ENCODE measurements at regions not wholly inside any gene's neighbourhood (a gene's known extent, or its start where the extent isn't known, plus 50 kb on each side); places are given as distances from the start of the nearest gene placed in this dataset.

GRCh38 chr6:56860475-56860874 lies 94.4 kb upstream of the BEND6 start:
- FAIRE-seq: peak; percentile 45
- no peaks in the 10 kb centered on the region for H4K20me1 ChIP-seq (ENCODE audit: insufficient read depth, low read length)
- H3K4me3 Mint-ChIP-seq (ENCODE audit: unreplicated experiment): no peak overlapping the region

GRCh38 chr6:56856036-56856580 lies 98.8 kb upstream of the BEND6 start:
- no peaks in the 10 kb centered on the region for H3K9me3 Mint-ChIP-seq (ENCODE audit: unreplicated experiment)
- no peak for TF ChIP-seq CTCF (IDR thresholded peaks at IDR 0.05; ENCODE audit: insufficient read depth, low read depth, low read length)
- TF ChIP-seq EZH2 (IDR thresholded peaks at IDR 0.05; ENCODE audit: insufficient read depth, low read length): no peak

More at GRCh38 chr6:56860475-56860874, 94.4 kb upstream of the BEND6 start:
- no peaks in the 10 kb centered on the region for H3K36me3 ChIP-seq (ENCODE audit: insufficient read depth, low read length)
- no peak overlapping the region for H3K4me3 ChIP-seq (ENCODE audit: insufficient read depth, low read depth, low read length)
- no peak overlapping the region for H3K9ac ChIP-seq (ENCODE audit: low read length)
- no peaks in the 10 kb centered on the region for H3K79me2 ChIP-seq (ENCODE audit: insufficient read depth, low read length)
- H3K27me3 ChIP-seq (ENCODE audit: insufficient read depth, low read length): no peaks in the 10 kb centered on the region
- DNase-seq (ENCODE audit: low read depth): peak; percentile 53
- Mint-ChIP-seq H3K4me1 (ENCODE audit: low read depth, unreplicated experiment) (peaks cover 50% of the 10 kb centered on the region), H3K27ac (ENCODE audit: unreplicated experiment) (peak overlapping the region; percentile 28), H3K27me3 (ENCODE audit: low read depth, unreplicated experiment) (no peaks in the 10 kb centered on the region), H3K36me3 (ENCODE audit: low read depth, unreplicated experiment) (no peaks in the 10 kb centered on the region), H3K9me3 (ENCODE audit: unreplicated experiment) (no peaks in the 10 kb centered on the region)
- H3K4me2 ChIP-seq (ENCODE audit: low read length): peak overlapping the region; percentile 31
- H3K27ac ChIP-seq (ENCODE audit: low read depth, low read length): no peak overlapping the region
- TF ChIP-seq EZH2 (IDR thresholded peaks at IDR 0.05; ENCODE audit: insufficient read depth, low read length) (no peak), CTCF (IDR thresholded peaks at IDR 0.05; ENCODE audit: insufficient read depth, low read depth, low read length) (no peak)
- peaks cover 24% of the 10 kb centered on the region for H3K4me1 ChIP-seq (ENCODE audit: insufficient read depth, low read length)
- H3K9me3 ChIP-seq (ENCODE audit: insufficient read depth, low read depth, low read length): no peaks in the 10 kb centered on the region
- no peak overlapping the region for H2AFZ ChIP-seq (ENCODE audit: low read depth, low read length)

GRCh38 chr6:56854086-56854485 lies 100.8 kb upstream of the BEND6 start:
- no peak overlapping the region for H3K4me3 Mint-ChIP-seq (ENCODE audit: unreplicated experiment)
- Histone ChIP-seq H3K9ac (ENCODE audit: low read length) (no peak overlapping the region), H3K79me2 (ENCODE audit: insufficient read depth, low read length) (peaks cover 23% of the 10 kb centered on the region), H4K20me1 (ENCODE audit: insufficient read depth, low read length) (peaks cover 6% of the 10 kb centered on the region), H3K36me3 (ENCODE audit: insufficient read depth, low read length) (no peaks in the 10 kb centered on the region), H3K9me3 (ENCODE audit: insufficient read depth, low read depth, low read length) (no peaks in the 10 kb centered on the region), H3K27me3 (ENCODE audit: insufficient read depth, low read length) (no peaks in the 10 kb centered on the region), H2AFZ (ENCODE audit: low read depth, low read length) (no peak overlapping the region), H3K4me3 (ENCODE audit: insufficient read depth, low read depth, low read length) (no peak overlapping the region), H3K27ac (ENCODE audit: low read depth, low read length) (no peak overlapping the region), H3K4me1 (ENCODE audit: insufficient read depth, low read length) (peaks cover 32% of the 10 kb centered on the region), H3K4me2 (ENCODE audit: low read length) (no peak overlapping the region)
- FAIRE-seq (no peak), DNase-seq (ENCODE audit: low read depth) (no peak)
- TF ChIP-seq EZH2 (IDR thresholded peaks at IDR 0.05; ENCODE audit: insufficient read depth, low read length) (no peak), CTCF (IDR thresholded peaks at IDR 0.05; ENCODE audit: insufficient read depth, low read depth, low read length) (no peak)
- H3K27ac Mint-ChIP-seq (ENCODE audit: unreplicated experiment): no peak overlapping the region
- no peaks in the 10 kb centered on the region for H3K36me3 Mint-ChIP-seq (ENCODE audit: low read depth, unreplicated experiment)
- no peaks in the 10 kb centered on the region for H3K27me3 Mint-ChIP-seq (ENCODE audit: low read depth, unreplicated experiment)
- no peaks in the 10 kb centered on the region for H3K9me3 Mint-ChIP-seq (ENCODE audit: unreplicated experiment)
- peaks cover 24% of the 10 kb centered on the region for H3K4me1 Mint-ChIP-seq (ENCODE audit: low read depth, unreplicated experiment)

More at GRCh38 chr6:56856036-56856580, 98.8 kb upstream of the BEND6 start:
- FAIRE-seq (no peak), DNase-seq (ENCODE audit: low read depth) (peak; percentile 39)
- Histone ChIP-seq H3K36me3 (ENCODE audit: insufficient read depth, low read length) (no peaks in the 10 kb centered on the region), H3K79me2 (ENCODE audit: insufficient read depth, low read length) (peaks cover 3% of the 10 kb centered on the region), H4K20me1 (ENCODE audit: insufficient read depth, low read length) (no peaks in the 10 kb centered on the region), H3K4me3 (ENCODE audit: insufficient read depth, low read depth, low read length) (no peak overlapping the region), H3K9me3 (ENCODE audit: insufficient read depth, low read depth, low read length) (no peaks in the 10 kb centered on the region), H2AFZ (ENCODE audit: low read depth, low read length) (no peak overlapping the region), H3K9ac (ENCODE audit: low read length) (no peak overlapping the region), H3K27me3 (ENCODE audit: insufficient read depth, low read length) (no peaks in the 10 kb centered on the region), H3K27ac (ENCODE audit: low read depth, low read length) (no peak overlapping the region), H3K4me1 (ENCODE audit: insufficient read depth, low read length) (peaks cover 19% of the 10 kb centered on the region), H3K4me2 (ENCODE audit: low read length) (no peak overlapping the region)
- Mint-ChIP-seq H3K4me3 (ENCODE audit: unreplicated experiment) (no peak overlapping the region), H3K36me3 (ENCODE audit: low read depth, unreplicated experiment) (no peaks in the 10 kb centered on the region), H3K27ac (ENCODE audit: unreplicated experiment) (no peak overlapping the region), H3K27me3 (ENCODE audit: low read depth, unreplicated experiment) (no peaks in the 10 kb centered on the region), H3K4me1 (ENCODE audit: low read depth, unreplicated experiment) (peaks cover 21% of the 10 kb centered on the region)

Data from astrocyte (in vitro differentiated cells and primary cell).